K562 (cell line): ENCODE measurements at regions not wholly inside any gene's neighbourhood (a gene's known extent, or its start where the extent isn't known, plus 50 kb on each side); places are given as distances from the start of the nearest gene placed in this dataset.

Experiments
- ARID4B ChIP-seq: sonication (generic); formaldehyde crosslinking; IDR thresholded peaks from 2 replicates; pipeline ENCODE4 v1.8.0; 2022; ENCODE audit warnings: mild to moderate bottlenecking, missing genetic modification reagents
- CXXC5 ChIP-seq: fragments of 250-450 bp; sonication (Bioruptor Pico); IDR thresholded peaks from 2 replicates; pipeline ENCODE4 v1.8.0; 2022; ENCODE audit warnings: inconsistent platforms, mild to moderate bottlenecking, moderate library complexity
- FOXK1 ChIP-seq: sonication (generic); formaldehyde crosslinking; IDR thresholded peaks from 2 replicates; pipeline ENCODE4 v1.8.0; 2022; ENCODE audit warnings: missing genetic modification reagents, mild to moderate bottlenecking, borderline replicate concordance
- GABPA ChIP-seq: fragments of 200-800 bp; sonication (Bioruptor generic); conservative IDR thresholded peaks from 2 replicates; pipeline ENCODE4 v1.6.1; 2016; ENCODE audit warnings: low read depth, missing genetic modification characterization, missing compliant biosample characterization
- SMARCB1 ChIP-seq: IDR thresholded peaks from 2 replicates; pipeline ENCODE4 v1.6.1; 2011; ENCODE audit warnings: improper control_type of control experiment, low read depth; ENCODE audit not compliant: insufficient read length
- SRSF9 ChIP-seq: fragments of 200-400 bp; formaldehyde crosslinking; IDR thresholded peaks from 2 replicates; pipeline ENCODE4 v1.6.1; 2017; ENCODE audit warnings: low read depth, low read length, borderline replicate concordance

- TF ChIP-seq ARID4B (CRISPR knock-in tag), result no peak
- TF ChIP-seq CXXC5 (CRISPR knock-in tag), result no peak
- TF ChIP-seq SMARCB1, result no peak
- TF ChIP-seq FOXK1, result no peak
- no peak for TF ChIP-seq GABPA (tag)
- TF ChIP-seq SRSF9, result no peak
Measured at GRCh38 chr9:17003576-17004240, 131.1 kb upstream of the CNTLN start (continued).
